GM23248 (cell line): ENCODE measurements at regions not wholly inside any gene's neighbourhood (a gene's known extent, or its start where the extent isn't known, plus 50 kb on each side); places are given as distances from the start of the nearest gene placed in this dataset.

Source experiments
- DNase-seq: peaks from one replicate; pipeline ENCODE4 v3.0.0-alpha.2; 2015
- H2AFZ ChIP-seq: fragments of 200-600 bp; sonication (generic); 2 replicates; pipeline ENCODE4 v1.6.1; 2016; ENCODE audit warnings: antibody characterized with exemption
- H3F3A ChIP-seq: fragments of 200-600 bp; sonication (generic); 2 replicates; pipeline ENCODE4 v1.6.1; 2016; ENCODE audit warnings: mild to moderate bottlenecking, antibody characterized with exemption, mixed run types; ENCODE audit not compliant: insufficient read depth
- H3K27ac ChIP-seq: fragments of 200-600 bp; sonication (generic); 2 replicates; pipeline ENCODE4 v1.5.1; 2016; ENCODE audit warnings: mild to moderate bottlenecking
- H3K27me3 ChIP-seq: fragments of 200-600 bp; sonication (generic); replicated peaks from 2 replicates; pipeline ENCODE4 v1.6.1; 2016; ENCODE audit warnings: mild to moderate bottlenecking; ENCODE audit not compliant: insufficient read depth
- H3K36me3 ChIP-seq: fragments of 200-600 bp; sonication (generic); 2 replicates; pipeline ENCODE4 v1.6.1; 2016; ENCODE audit warnings: low read depth, mild to moderate bottlenecking
- H3K4me1 ChIP-seq: fragments of 200-600 bp; sonication (generic); 2 replicates; pipeline ENCODE4 v1.6.1; 2016; ENCODE audit warnings: mild to moderate bottlenecking; ENCODE audit not compliant: insufficient read depth
- H3K4me2 ChIP-seq: fragments of 200-600 bp; sonication (generic); one replicate; pipeline ENCODE4 v1.6.1; 2016; ENCODE audit warnings: mild to moderate bottlenecking; ENCODE audit not compliant: unreplicated experiment
- H3K4me3 ChIP-seq: fragments of 200-600 bp; sonication (generic); 2 replicates; pipeline ENCODE4 v1.5.1; 2016; ENCODE audit warnings: mild to moderate bottlenecking
- H3K79me2 ChIP-seq: fragments of 200-600 bp; sonication (generic); 2 replicates; pipeline ENCODE4 v1.6.1; 2016; ENCODE audit warnings: mild to moderate bottlenecking; ENCODE audit not compliant: insufficient read depth
- H3K9ac ChIP-seq: fragments of 200-600 bp; sonication (generic); 2 replicates; pipeline ENCODE4 v1.6.1; 2016; ENCODE audit warnings: mild to moderate bottlenecking
- H3K9me2 ChIP-seq: fragments of 200-600 bp; sonication (generic); 2 replicates; pipeline ENCODE4 v1.6.1; 2016; ENCODE audit warnings: mixed run types, mild to moderate bottlenecking, moderate library complexity; ENCODE audit not compliant: insufficient read depth
- H3K9me3 ChIP-seq: fragments of 200-600 bp; sonication (generic); one replicate; pipeline ENCODE4 v1.6.1; 2017; ENCODE audit warnings: low read depth
- H4K20me1 ChIP-seq: fragments of 200-600 bp; sonication (generic); 2 replicates; pipeline ENCODE4 v1.6.0; 2016; ENCODE audit not compliant: insufficient read depth
- EZH2 ChIP-seq: fragments of 200-600 bp; sonication (generic); IDR thresholded peaks from 2 replicates; pipeline ENCODE4 v1.6.1; 2018; ENCODE audit warnings: antibody characterized with exemption, mild to moderate bottlenecking; ENCODE audit not compliant: insufficient read depth, poor library complexity, severe bottlenecking
- EZH2phosphoT487 ChIP-seq: fragments of 200-600 bp; sonication (generic); IDR thresholded peaks from 2 replicates; pipeline ENCODE4 v1.6.1; 2018; ENCODE audit warnings: antibody characterized with exemption, moderate library complexity, mild to moderate bottlenecking, low read depth; ENCODE audit not compliant: insufficient read depth
- WGBS, 2 experiments: methylation state at CpG; one replicate each; pipeline ENCODE4 v1.1.6; 2015 to 2017; ENCODE audit warnings: low lambda C conversion rate in 2 of 2, low coverage in 1 of 2; ENCODE audit errors: missing lambda C conversion rate in 2 of 2; 5-methylcytosine and 5-hydroxymethylcytosine counted together
- in situ Hi-C: fragments of 300-500 bp; cut with MboI; formaldehyde crosslinking; loops from 2 replicates; pipeline ENCODE4 v1.15.0; 2020

DNA sequence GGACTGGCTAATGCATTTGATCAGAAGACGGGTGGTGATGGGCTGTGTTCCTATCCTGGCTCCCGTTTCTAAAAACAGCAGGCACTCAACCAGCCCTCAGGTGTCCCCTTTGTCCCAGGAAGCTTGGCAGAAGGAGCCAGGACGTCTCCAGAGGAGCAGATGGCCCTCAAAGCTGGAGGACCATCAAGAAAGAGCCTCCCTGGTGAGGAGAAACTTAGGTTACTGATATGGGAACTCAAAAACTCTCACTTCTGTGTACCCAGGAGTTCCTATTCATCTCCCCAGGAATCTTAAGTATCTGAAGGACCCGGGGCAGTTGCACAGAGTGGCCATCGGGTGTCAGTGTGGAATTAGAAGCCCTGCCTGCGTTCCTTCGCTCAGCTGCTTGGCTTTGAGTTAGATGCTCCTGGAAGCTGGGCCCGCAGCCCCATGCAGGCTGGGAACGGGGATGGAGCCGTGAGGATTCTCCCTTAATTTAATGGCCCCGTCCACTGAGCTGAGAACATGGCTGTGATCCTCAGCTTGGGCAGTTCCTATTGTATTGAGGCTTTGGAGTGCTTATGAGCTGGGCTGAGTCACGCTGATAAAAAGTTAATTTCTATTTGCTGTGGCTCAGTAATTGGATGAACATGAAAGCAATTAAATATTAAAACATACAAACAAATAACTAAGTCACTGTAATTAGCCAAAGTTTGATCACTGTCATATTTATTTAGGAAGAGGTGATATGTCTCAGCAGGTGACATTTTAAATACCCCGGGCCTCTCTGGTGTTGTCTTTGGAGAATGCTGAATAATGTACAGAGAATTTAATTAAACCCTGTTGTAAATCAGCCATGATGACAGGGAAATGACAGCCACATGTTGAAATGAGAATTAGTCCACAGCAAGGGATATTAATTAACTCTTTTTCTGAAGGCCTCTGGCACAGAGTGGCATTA is 402.1 kb downstream of the SEC14L1 start:
- Histone ChIP-seq H3K27me3 (peaks cover 39% of the 10 kb centered on the region), H2AFZ (0 out of 2 replicates have a peak overlapping the region, but pooled peaks have one; percentile 46), H3K36me3 (no peaks in the 10 kb centered on the region), H3K9ac (no peak overlapping the region), H4K20me1 (no peaks in the 10 kb centered on the region), H3K9me3 (no peaks in the 10 kb centered on the region), H3K4me3 (no peak overlapping the region), H3K79me2 (no peaks in the 10 kb centered on the region), H3F3A (no peaks in the 10 kb centered on the region), H3K4me2 (peak overlapping the region; percentile 34), H3K9me2 (no peaks in the 10 kb centered on the region), H3K4me1 (no peaks in the 10 kb centered on the region), H3K27ac (no peak overlapping the region)
- TF ChIP-seq EZH2phosphoT487 = no peak
- TF ChIP-seq EZH2 = no peak
- peak; percentile 90 for DNase-seq
- in situ Hi-C loops = loop anchor here (10.0 kb wide), 1 partner anchor 472 kb away; no protein-coding TSS in a partner anchor
- 6 to 7% methylated on average over 13 of the region's 13 CpGs for WGBS, 2 experiments

DNA sequence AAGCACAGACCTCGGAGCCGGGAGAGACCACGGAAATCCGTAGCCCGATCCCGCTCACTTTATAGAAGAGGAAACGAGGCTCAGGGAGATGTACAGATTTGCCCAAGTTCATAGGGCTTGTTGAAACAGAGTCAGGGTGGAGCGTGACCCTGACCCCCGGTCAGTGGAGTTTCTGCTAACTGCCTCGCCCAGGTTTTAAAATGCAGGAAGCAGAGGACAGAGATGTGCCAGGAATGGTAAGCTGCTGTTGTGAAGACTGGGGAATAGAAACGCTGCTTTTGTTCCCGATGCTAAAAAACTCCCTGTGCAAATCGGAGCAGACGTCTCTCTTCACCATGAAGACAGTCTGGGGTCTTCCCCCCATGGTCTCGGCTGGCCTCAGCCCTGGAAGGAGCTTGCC is 403.0 kb downstream of the SEC14L1 start:
- Histone ChIP-seq H3K79me2 (no peaks in the 10 kb centered on the region), H3K4me1 (no peaks in the 10 kb centered on the region), H3K27ac (no peak overlapping the region), H2AFZ (no peak overlapping the region), H3K27me3 (peaks cover 29% of the 10 kb centered on the region), H4K20me1 (no peaks in the 10 kb centered on the region), H3K9me2 (no peaks in the 10 kb centered on the region), H3K4me2 (no peak overlapping the region), H3F3A (no peaks in the 10 kb centered on the region), H3K36me3 (no peaks in the 10 kb centered on the region), H3K4me3 (no peak overlapping the region), H3K9me3 (no peaks in the 10 kb centered on the region), H3K9ac (no peak overlapping the region)
- TF ChIP-seq EZH2 = no peak
- TF ChIP-seq EZH2phosphoT487 = no peak
- in situ Hi-C loops = loop anchor here (10.0 kb wide), 1 partner anchor 471 kb away; no protein-coding TSS in a partner anchor
- no peak for DNase-seq
- 80% methylated on average over 15 of the region's 15 CpGs for WGBS, 2 experiments

DNA sequence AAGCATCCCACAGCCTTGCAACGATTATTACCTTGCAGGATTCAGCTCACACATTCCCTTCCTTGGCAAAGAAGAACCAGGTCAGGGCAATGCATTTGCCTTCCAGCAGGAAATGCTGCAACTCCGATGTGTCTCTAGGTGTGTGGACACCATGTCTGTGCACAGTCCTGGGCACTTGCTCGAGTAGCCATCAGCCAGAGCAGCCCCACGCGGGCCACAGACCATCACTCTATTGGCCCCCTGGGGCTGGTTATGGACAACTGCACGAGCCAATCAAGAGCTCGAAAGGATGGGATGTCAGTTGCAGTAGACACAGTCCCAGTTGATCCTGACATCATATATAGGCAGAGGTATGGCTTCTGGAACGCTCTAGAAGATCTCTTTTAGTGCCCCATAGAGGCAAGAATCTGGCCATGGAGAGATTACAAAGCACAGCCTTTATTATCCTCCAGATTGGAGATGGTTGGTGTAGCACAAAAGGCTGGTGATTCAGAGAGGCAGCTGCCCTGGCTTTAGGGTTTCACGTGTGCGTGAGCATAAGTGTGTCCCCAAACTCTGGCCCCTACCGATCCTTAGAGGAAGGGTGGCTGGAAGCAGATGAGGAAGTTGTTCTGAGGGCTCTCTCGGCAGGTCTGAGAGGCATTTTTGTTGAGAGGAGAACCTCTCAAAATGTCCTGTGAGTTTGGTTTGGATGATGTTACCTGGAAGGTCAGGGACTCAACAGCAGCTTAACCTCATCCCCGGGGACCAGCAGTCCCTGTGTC is 403.8 kb downstream of the SEC14L1 start:
- in situ Hi-C loops = loop anchor here (10.0 kb wide), 1 partner anchor 470 kb away; no protein-coding TSS in a partner anchor
- Histone ChIP-seq H3K9me2 (no peaks in the 10 kb centered on the region), H3K36me3 (no peaks in the 10 kb centered on the region), H3F3A (no peaks in the 10 kb centered on the region), H3K27ac (no peak overlapping the region), H3K4me1 (no peaks in the 10 kb centered on the region), H3K27me3 (peaks cover 25% of the 10 kb centered on the region), H3K4me2 (no peak overlapping the region), H3K9ac (no peak overlapping the region), H3K4me3 (no peak overlapping the region), H4K20me1 (no peaks in the 10 kb centered on the region), H3K79me2 (no peaks in the 10 kb centered on the region), H2AFZ (no peak overlapping the region), H3K9me3 (no peaks in the 10 kb centered on the region)
- DNase-seq = no peak
- WGBS, 2 experiments = 72 to 78% methylated on average over 13 of the region's 13 CpGs
- no peak for TF ChIP-seq EZH2
- TF ChIP-seq EZH2phosphoT487 = no peak

DNA sequence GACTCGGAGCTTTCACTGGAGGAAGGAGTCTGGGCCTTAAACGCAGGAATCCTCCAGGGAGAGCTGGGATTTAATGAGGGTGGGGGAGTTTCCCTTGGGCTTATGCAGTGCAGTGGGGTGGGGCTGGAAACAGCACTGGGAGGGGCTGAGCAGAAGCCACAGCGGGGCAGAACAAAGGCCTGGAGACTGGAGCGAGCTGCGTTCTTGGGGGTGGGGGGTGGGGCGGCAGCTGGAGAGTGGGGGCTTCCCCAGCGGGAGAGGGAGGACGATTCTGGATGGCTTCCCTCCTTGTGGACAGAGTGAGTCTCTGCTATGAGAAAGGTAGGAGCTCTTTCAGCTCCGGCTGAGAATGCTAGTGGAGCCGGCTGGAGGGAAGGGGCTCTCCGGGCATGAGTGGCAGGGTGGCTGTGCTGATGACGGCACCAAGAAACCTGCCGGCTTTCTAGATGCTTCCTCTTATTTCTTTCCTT is 406.0 kb downstream of the SEC14L1 start:
- in situ Hi-C loops = loop anchor here (10.0 kb wide), 1 partner anchor 468 kb away; no protein-coding TSS in a partner anchor
- H2AFZ ChIP-seq = no peak overlapping the region
- H3K4me1 ChIP-seq = no peaks in the 10 kb centered on the region
- TF ChIP-seq EZH2 (no peak), EZH2phosphoT487 (no peak)
- no peaks in the 10 kb centered on the region for H3K79me2 ChIP-seq
- no peaks in the 10 kb centered on the region for H3K9me2 ChIP-seq
- no peak overlapping the region for H3K9ac ChIP-seq
- DNase-seq = no peak
- H3K27me3 ChIP-seq = peaks cover 25% of the 10 kb centered on the region
- no peaks in the 10 kb centered on the region for H3K36me3 ChIP-seq
- H3K27ac ChIP-seq = no peak overlapping the region
- H3K4me2 ChIP-seq = no peak overlapping the region
- no peaks in the 10 kb centered on the region for H3K9me3 ChIP-seq
- WGBS, 2 experiments = 68 to 71% methylated on average over 8 to 13 of the region's 13 CpGs
- no peaks in the 10 kb centered on the region for H4K20me1 ChIP-seq
- H3K4me3 ChIP-seq = no peak overlapping the region
- H3F3A ChIP-seq = no peaks in the 10 kb centered on the region
